Medulla oblongata (tissue), 1 donor: ENCODE measurements at regions not wholly inside any gene's neighbourhood (a gene's known extent, or its start where the extent isn't known, plus 50 kb on each side); places are given as distances from the start of the nearest gene placed in this dataset.
"Not testable (repeated sequence)": the region's sequence is repeated elsewhere in the genome, so short reads cannot be mapped to it uniquely, and the experiment has no call there.

Experiments used
- DNase-seq: peaks from one replicate; pipeline ENCODE4 v3.0.0-alpha.2; 2015; ENCODE audit errors: extremely low spot score

DNA sequence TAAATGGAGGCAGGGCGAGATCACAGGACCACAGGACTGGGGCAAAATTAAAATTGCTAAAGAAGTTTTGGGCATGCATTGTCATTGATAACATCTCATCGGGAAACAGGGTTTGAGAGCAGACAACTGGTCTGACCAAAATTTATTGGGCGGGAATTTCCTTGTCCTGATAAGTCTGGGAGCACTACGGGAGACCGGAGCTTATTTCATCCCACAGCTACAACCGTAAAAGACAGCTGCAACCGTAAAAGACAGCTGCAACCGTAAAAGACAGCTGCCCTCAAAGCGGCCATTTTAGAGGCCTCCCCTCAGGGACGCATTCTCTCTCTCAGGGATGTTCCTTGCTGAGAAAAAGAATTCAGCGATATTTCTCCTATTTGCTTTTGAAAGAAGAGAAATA lies 170.4 kb upstream of the NPAP1 start:
- DNase-seq, result not testable (repeated sequence)

DNA sequence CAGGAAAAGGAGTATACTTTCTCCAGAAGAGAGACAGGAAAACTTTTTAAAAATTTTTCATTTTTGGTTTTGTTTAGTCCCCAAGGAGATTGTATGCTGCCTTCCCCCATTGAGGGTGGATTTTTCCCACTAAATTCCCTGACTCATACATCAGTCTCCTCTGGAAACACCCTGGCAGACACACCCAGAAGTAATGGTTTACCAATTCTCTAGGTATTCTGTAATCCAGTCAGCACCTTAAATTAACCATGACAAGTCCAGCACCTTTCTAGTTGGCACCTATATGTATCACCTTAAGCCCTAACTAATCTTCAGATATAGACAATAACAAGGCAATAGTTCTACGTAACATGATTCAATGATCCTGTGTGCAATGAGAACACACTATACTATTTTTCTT lies 165.9 kb upstream of the NPAP1 start:
- DNase-seq, result not testable (repeated sequence)

DNA sequence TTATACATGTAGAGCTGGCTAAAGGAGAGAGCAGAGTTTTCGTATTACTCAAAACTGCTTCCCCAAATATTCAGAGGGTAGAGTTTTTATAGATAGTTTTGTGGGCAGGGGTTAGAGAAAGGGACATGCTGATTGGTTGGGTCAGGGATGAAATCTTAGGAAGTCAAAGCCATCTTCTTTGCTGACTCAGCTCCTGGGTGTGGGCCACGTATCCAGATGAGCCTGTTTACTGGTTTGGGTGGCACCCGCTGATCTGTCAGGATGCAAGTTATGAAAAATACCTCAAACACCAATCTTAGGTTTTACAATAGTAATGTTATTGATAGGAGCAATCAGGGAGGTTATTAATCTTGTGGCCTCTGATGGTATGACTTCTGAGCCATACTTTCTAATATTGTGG lies 164.0 kb upstream of the NPAP1 start:
- not testable (repeated sequence) for DNase-seq

DNA sequence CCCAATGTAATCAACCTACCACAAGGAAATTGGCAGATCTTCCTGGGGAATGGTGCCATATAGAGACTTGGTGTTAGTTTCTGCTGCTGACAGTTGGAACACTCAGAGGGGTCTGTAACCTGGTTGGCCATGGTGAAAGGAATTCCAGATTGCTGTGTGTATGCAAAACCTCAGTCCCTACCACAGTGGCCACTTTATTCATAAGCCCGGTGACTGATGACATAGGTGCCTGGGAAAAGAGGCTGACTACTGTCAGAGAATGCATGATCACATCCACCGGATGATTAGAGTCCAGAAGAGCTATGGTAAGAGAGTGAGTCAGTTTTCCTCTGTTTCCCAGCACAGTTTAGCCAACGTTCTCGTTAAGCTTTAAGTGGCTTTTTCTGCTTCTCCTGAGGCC lies 156.8 kb upstream of the NPAP1 start:
- DNase-seq, result not testable (repeated sequence)

DNA sequence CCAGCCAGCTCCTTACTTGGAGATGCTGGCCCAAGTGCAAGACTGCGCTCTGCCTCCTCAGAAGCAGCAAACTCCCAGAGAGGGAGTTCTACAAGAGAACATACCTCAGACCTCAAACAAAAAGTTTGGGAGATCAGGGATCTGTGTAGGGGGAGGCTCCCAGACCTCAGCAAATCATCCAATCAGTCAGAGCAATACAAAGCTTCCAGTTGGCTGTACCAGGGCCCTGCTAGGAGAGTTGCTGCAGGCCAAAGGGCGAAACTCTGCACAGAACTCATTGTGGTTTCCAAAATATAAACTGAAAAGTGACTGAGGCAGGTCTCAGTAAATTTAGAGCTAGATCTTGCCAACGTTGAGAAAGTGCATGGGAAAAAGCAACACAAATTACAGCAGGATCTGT lies 144.3 kb upstream of the NPAP1 start:
- not testable (repeated sequence) for DNase-seq

DNA sequence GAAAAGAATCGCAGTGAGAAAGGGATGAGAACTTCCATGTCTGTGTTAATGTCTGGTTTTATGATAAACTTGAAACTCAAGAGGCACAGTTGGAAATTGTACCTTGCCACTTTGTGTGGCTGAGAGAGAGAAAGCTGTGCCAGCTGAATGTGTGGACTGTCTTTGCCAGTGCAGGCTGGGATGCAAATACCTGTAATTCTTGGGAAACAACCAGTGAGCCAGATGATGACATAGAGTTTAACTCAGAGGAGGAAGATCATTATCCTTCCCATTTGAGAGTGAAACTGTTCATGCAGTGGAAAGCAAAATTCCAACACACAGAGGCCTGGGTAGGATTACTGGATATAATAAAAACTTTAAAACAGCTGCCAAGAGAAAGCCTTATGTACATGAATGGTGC lies 141.5 kb upstream of the NPAP1 start:
- not testable (repeated sequence) for DNase-seq

DNA sequence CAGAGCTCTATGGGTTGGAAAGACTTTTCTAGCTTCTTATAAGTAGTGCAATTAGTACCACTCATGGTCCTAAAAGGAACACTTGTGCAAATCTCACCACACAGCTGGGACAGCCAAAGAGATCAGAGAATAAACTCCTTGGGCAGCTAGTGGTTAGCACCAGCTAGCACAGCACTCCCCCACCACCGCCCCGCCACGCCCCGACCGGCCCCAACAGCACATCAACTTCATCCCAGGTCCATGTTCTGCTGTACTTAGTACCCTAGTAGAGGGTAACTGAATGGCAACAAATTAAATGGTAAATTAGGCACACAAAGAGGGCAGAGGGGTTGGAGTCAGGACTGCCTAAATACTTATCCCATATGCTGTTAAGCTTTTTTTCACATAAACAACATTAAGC lies 118.3 kb upstream of the NPAP1 start:
- DNase-seq, result not testable (repeated sequence)

DNA sequence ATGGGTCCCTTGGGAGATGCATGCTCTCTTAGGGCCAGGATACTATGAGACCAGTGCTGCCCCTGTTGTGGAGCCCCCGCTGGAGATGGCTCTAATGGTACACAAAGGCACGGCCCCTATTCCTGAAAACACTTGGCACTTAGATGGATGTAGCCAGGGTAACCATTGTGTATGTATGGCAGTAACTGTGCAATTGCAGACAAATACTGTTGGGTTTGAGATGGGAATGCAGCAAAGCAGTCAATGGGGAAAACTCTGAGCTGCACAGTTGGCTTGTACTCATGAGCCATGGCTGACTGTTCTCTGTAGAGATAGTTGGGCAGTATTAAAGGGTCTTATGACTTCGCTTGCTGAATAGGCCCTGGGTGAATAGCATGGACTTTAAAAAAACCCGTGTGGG lies 67.9 kb upstream of the NPAP1 start:
- DNase-seq, result no peak

DNA sequence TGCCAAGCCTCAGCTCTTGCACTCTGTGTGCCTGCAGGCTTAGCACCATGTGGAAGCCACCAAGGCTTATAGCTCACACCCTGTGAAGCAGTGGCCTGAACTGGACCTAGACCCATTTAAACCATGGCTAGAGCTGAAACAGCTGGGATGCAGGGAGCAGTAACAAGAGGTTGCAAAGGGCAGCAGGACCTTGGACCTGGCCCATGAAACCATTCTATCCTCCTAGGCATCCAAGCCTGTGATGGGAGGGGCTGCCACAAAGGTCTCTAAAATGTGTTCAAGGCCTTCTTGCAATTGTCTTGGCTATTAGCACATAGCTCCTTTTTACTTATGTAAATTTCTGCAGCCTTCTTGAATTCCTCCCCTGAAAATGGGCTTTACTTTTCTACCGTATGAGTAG lies 57.9 kb upstream of the NPAP1 start:
- DNase-seq, result no peak

DNA sequence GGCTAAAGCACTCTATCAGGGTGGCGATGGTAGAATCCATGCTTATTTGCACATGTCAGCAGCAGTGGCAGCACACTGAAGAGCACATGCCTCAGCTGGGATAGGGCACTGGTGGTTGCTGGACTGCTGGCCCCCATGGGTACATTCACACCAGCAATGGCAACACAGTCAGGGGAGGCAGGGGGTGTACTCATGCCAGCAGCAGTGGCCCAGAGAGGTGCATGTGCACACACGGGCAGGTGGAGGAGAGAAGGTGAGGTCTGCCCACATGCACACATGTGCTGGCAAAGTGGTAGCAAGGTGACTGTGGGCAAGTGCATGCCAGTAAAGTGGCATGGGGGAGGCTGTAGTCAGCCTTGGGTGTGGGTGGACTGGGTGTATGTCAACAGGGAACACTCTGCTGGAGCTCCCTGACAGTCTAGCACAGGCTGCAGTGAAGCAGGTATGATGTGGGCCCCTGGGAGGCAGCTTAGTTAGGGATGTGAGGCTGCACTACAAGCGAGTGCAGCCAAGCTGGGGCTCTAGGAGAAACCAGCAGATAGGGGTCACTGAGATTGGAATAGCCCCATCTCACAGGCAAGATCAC lies 53.9 kb upstream of the NPAP1 start:
- no peak for DNase-seq
